ENCODE measurements at regions not wholly inside any gene's neighbourhood (a gene's known extent, or its start where the extent isn't known, plus 50 kb on each side); places are given as distances from the start of the nearest gene placed in this dataset.

DNA sequence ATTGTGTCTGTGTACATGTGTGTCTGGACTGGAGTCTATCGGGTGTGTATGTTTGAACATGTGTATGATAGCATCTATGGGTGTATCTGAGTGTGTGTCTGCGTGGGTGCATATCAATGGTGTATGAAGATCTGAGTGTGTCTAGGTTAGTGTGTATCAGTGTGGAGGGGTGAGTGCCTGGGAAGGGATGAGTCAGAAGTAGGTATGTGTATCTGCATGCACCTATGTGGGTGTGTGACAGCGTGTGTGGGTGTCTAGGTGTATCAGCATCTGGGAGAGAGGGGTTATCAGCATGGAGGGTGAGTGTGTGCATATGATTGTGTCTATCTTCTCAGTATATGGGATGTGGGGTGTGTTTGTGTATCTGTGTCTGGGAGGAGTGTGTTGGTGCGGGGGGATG, 58.2 kb upstream of the LHX1 start:
- H3K27me3 ChIP-seq = peaks cover 2 to 68% (median 28%) of the 10 kb centered on the region in 9 donors

DNA sequence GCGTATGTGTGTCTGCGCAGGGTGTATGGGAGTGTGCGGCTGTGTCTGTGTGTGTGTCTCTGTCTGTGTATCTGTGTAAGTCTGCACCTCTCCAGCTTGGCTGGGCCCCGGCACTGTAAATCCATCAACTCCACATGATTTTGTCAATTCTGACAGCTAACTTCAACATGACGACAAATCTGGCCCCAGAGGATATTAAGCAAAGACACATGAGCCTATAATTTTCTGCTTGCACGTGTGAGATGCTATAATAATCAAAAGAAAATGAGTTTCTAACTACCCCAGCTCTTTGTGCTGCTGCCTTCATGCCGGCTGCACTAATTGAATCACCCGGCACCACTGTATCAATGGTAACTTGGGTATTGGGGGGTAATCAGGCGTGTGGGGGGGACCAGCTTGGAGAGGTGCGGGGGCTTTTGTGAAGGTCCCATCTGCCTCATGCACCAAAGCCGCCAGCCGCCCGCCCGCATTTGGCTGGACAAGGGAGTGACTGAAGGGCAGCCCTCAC, 57.6 kb upstream of the LHX1 start:
- intact Hi-C loops (cut with DNase I) = no loop called here
- WGBS, 4 donors = 78 to 81% (median 80%) methylated on average over 14 of the region's 14 CpGs

More for the DNA sequence above, 58.2 kb upstream of the LHX1 start:
- DNase-seq = no peak
- Histone ChIP-seq H3K27ac (no peak overlapping the region), H3K4me3 (no peak overlapping the region), H3K4me1 (no peaks in the 10 kb centered on the region), H3K36me3 (no peaks in the 10 kb centered on the region), H3K9me3 (peaks cover 0 to 16% (median 5%) of the 10 kb centered on the region in 12 donors)
- 81 to 91% (median 84%) methylated on average over 4 of the region's 4 CpGs for WGBS, 4 donors
- intact Hi-C loops (cut with DNase I) = no loop called here
- ATAC-seq = no peak
- TF ChIP-seq, protein P1, sequence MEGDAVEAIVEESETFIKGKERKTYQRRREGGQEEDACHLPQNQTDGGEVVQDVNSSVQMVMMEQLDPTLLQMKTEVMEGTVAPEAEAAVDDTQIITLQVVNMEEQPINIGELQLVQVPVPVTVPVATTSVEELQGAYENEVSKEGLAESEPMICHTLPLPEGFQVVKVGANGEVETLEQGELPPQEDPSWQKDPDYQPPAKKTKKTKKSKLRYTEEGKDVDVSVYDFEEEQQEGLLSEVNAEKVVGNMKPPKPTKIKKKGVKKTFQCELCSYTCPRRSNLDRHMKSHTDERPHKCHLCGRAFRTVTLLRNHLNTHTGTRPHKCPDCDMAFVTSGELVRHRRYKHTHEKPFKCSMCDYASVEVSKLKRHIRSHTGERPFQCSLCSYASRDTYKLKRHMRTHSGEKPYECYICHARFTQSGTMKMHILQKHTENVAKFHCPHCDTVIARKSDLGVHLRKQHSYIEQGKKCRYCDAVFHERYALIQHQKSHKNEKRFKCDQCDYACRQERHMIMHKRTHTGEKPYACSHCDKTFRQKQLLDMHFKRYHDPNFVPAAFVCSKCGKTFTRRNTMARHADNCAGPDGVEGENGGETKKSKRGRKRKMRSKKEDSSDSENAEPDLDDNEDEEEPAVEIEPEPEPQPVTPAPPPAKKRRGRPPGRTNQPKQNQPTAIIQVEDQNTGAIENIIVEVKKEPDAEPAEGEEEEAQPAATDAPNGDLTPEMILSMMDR (IDR thresholded peaks at IDR 0.05) = no peak
- no peak for TF ChIP-seq POLR2A (IDR thresholded peaks at IDR 0.05)

DNA sequence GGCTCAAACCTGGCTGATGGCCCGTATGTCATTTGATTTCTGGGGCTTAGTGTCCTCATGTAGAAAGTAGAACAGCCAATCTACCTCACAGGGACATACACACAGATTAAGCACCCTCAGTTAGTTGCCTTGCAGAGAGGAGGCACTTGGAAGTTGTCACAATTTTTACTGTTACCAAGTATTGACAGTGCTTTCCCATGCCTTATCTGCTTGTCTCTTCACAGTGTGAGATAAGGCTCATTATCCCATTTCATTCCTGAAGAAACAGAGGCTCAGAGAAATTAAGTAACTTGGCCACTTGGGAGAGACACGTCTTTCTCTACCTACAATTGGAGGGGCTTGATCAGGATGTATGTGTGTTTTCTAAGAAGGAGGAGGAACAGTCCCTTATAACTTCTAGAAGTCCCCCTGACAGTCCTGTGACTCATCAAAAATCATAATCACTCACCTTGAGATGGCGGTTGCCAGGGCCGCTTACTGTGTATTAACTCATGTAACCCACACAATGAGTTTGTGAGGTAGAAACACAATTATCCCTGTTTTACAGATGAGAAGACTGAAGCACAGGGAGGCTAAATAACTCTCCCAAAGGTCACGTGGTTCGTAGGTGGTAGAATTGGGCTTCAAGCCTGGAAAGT, 56.9 kb upstream of the LHX1 start:
- Histone ChIP-seq H3K27ac (no peak overlapping the region), H3K36me3 (no peaks in the 10 kb centered on the region), H3K4me3 (no peak overlapping the region), H3K27me3 (peaks cover 13 to 82% (median 39%) of the 10 kb centered on the region in 9 donors), H3K9me3 (peaks cover 0 to 16% (median 5%) of the 10 kb centered on the region in 12 donors), H3K4me1 (peaks cover 0 to 5% (median 0%) of the 10 kb centered on the region in 12 donors)
- intact Hi-C loops (cut with DNase I) = no loop called here
- ATAC-seq (no peak), DNase-seq (no peak)
- WGBS, 4 donors = 66 to 71% (median 69%) methylated on average over 5 to 6 of the region's 6 CpGs
- TF ChIP-seq, protein P1 (IDR thresholded peaks at IDR 0.05) = no peak
- no peak for TF ChIP-seq POLR2A (IDR thresholded peaks at IDR 0.05)

More for the DNA sequence above, 57.6 kb upstream of the LHX1 start:
- peaks cover 0 to 2% (median 0%) of the 10 kb centered on the region in 12 donors for H3K4me1 ChIP-seq
- DNase-seq (no peak), ATAC-seq (no peak)
- no peak overlapping the region for H3K27ac ChIP-seq
- no peak for TF ChIP-seq POLR2A (IDR thresholded peaks at IDR 0.05)
- no peaks in the 10 kb centered on the region for H3K36me3 ChIP-seq
- peaks cover 0 to 16% (median 5%) of the 10 kb centered on the region in 12 donors for H3K9me3 ChIP-seq
- H3K27me3 ChIP-seq = peaks cover 8 to 75% (median 34%) of the 10 kb centered on the region in 9 donors
- H3K4me3 ChIP-seq = no peak overlapping the region

DNA sequence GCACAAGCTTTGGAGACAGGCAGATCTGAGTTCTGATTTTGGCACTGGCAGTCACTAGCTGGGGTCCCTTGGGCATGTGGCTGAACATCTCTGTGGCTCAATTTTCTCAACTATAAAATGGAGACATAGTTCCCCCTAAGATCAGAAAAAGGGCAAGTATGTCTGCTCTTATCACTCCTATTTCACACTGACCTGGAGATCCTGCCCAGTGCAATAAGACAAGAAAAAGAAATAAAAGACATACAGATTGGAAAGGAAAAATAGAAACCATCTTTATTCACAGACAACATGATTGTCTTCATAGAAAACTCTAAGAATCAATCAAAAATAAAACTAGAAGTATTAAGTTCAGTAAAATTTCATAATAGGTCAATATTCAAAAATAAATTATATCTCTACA, 56.0 kb upstream of the LHX1 start:
- DNase-seq = no peak
- intact Hi-C loops (cut with DNase I) = no loop called here
- no peak overlapping the region for H3K27ac ChIP-seq
- H3K36me3 ChIP-seq = no peaks in the 10 kb centered on the region
- H3K9me3 ChIP-seq = peaks cover 0 to 16% (median 5%) of the 10 kb centered on the region in 12 donors
- ATAC-seq = no peak
- no peak overlapping the region for H3K4me3 ChIP-seq
- TF ChIP-seq, protein P1 (IDR thresholded peaks at IDR 0.05) = no peak
- no peak for TF ChIP-seq POLR2A (IDR thresholded peaks at IDR 0.05)
- peaks cover 0 to 5% (median 0%) of the 10 kb centered on the region in 12 donors for H3K4me1 ChIP-seq
- H3K27me3 ChIP-seq = peaks cover 14 to 91% (median 47%) of the 10 kb centered on the region in 9 donors
